ENCODE measurements at regions not wholly inside any gene's neighbourhood (a gene's known extent, or its start where the extent isn't known, plus 50 kb on each side); places are given as distances from the start of the nearest gene placed in this dataset.

- DNase-seq: no peak
- Histone ChIP-seq H2AFZ (ENCODE audit: insufficient read depth, low read depth, low read length, poor library complexity, severe bottlenecking) (no peak overlapping the region), H3K36me3 (replicated peaks in 1 of 2; ENCODE audit: control insufficient read depth in 1 of 2, insufficient read depth in 2 of 2, low read length in 2 of 2) (no peaks in the 10 kb centered on the region), H3K9ac (ENCODE audit: insufficient read depth, low read length, poor library complexity, severe bottlenecking) (no peak overlapping the region), H4K20me1 (ENCODE audit: insufficient read depth, low read length) (no peaks in the 10 kb centered on the region), H3K27ac (ENCODE audit: low read depth in 1 of 2, low read length in 2 of 2) (no peak overlapping the region), H3K9me3 (replicated peaks in 1 of 2; ENCODE audit: control insufficient read depth in 1 of 2, insufficient read depth in 1 of 2, low read length in 2 of 2) (peaks cover 0 to 12% of the 10 kb centered on the region in 2 donors), H3K79me2 (ENCODE audit: insufficient read depth, low read length) (no peaks in the 10 kb centered on the region), H3K4me3 (replicated peaks in 1 of 3; ENCODE audit: low read depth in 2 of 3, low read length in 3 of 3) (no peak overlapping the region), H3K4me2 (replicated peaks; ENCODE audit: extremely low read depth, low read length, poor library complexity, severe bottlenecking) (no peak overlapping the region), H3K4me1 (ENCODE audit: control insufficient read depth in 1 of 2, insufficient read depth in 2 of 2, low read length in 2 of 2) (no peaks in the 10 kb centered on the region), H3K27me3 (ENCODE audit: control insufficient read depth in 2 of 2, insufficient read depth in 2 of 2, low read length in 2 of 2) (no peaks in the 10 kb centered on the region)
- no CpG with 5 or more reads among the region's 4 CpGs for WGBS (ENCODE audit: insufficient coverage)
- Mint-ChIP-seq H3K4me1 (no peaks in the 10 kb centered on the region), H3K27ac (no peak overlapping the region), H3K9me3 (peaks cover 3 to 17% (median 5%) of the 10 kb centered on the region in 7 donors), H3K36me3 (no peaks in the 10 kb centered on the region), H3K4me3 (no peak overlapping the region), H3K27me3 (ENCODE audit: low read depth in 3 of 3) (peaks cover 0 to 3% (median 0%) of the 10 kb centered on the region in 3 donors)
- intact Hi-C loops (cut with micrococcal nuclease): no loop called here
- no peak for TF ChIP-seq CTCF (IDR thresholded peaks at IDR 0.05)
Observed at GRCh38 chr5:98085593-98085992, 687.9 kb upstream of the RGMB start.

DNA sequence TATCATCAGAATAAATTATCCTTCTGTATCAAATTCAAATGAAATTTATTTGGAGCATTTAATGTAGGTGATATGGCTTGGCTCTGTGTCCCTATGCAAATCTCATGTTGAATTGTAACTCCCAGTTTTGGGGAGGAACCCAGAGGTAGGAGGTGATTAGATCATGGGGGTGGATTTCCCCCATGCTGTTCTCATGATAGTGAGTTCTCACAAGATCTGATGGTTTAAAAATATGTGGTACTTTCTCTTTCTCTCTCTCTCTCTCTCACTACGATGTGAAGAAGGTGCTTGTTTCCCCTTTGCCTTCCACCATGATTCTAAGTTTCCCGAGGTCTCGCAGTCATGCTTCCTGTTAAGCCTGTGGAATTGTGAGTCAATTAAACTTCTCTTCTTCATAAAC, 678.4 kb upstream of the RGMB start:
- H3K27me3 Mint-ChIP-seq (ENCODE audit: low read depth in 3 of 3): no peaks in the 10 kb centered on the region
- Histone ChIP-seq H3K27me3 (ENCODE audit: control insufficient read depth in 2 of 2, insufficient read depth in 2 of 2, low read length in 2 of 2) (no peaks in the 10 kb centered on the region), H3K4me1 (ENCODE audit: control insufficient read depth in 1 of 2, insufficient read depth in 2 of 2, low read length in 2 of 2) (no peaks in the 10 kb centered on the region), H3K4me3 (replicated peaks in 1 of 3; ENCODE audit: low read depth in 2 of 3, low read length in 3 of 3) (no peak overlapping the region), H3K9ac (ENCODE audit: insufficient read depth, low read length, poor library complexity, severe bottlenecking) (no peak overlapping the region), H2AFZ (ENCODE audit: insufficient read depth, low read depth, low read length, poor library complexity, severe bottlenecking) (no peak overlapping the region), H4K20me1 (ENCODE audit: insufficient read depth, low read length) (no peaks in the 10 kb centered on the region), H3K9me3 (replicated peaks in 1 of 2; ENCODE audit: control insufficient read depth in 1 of 2, insufficient read depth in 1 of 2, low read length in 2 of 2) (no peaks in the 10 kb centered on the region), H3K36me3 (replicated peaks in 1 of 2; ENCODE audit: control insufficient read depth in 1 of 2, insufficient read depth in 2 of 2, low read length in 2 of 2) (no peaks in the 10 kb centered on the region), H3K27ac (ENCODE audit: low read depth in 1 of 2, low read length in 2 of 2) (no peak overlapping the region), H3K4me2 (replicated peaks; ENCODE audit: extremely low read depth, low read length, poor library complexity, severe bottlenecking) (no peak overlapping the region), H3K79me2 (ENCODE audit: insufficient read depth, low read length) (no peaks in the 10 kb centered on the region)
- H3K4me3 Mint-ChIP-seq: no peak overlapping the region
- H3K36me3 Mint-ChIP-seq: no peaks in the 10 kb centered on the region
- no peak overlapping the region for H3K27ac Mint-ChIP-seq
- intact Hi-C loops (cut with micrococcal nuclease): no loop called here
- peaks cover 0 to 2% (median 0%) of the 10 kb centered on the region in 7 donors for H3K9me3 Mint-ChIP-seq
- no peaks in the 10 kb centered on the region for H3K4me1 Mint-ChIP-seq
- no peak for TF ChIP-seq CTCF (IDR thresholded peaks at IDR 0.05)
- DNase-seq: no peak
- no CpG with 5 or more reads among the region's 3 CpGs for WGBS (ENCODE audit: insufficient coverage)
